ENCODE measurements at regions not wholly inside any gene's neighbourhood (a gene's known extent, or its start where the extent isn't known, plus 50 kb on each side); places are given as distances from the start of the nearest gene placed in this dataset.
A peak's percentile ranks its signal among the peaks of the same experiment; 100 is the strongest.

DNA sequence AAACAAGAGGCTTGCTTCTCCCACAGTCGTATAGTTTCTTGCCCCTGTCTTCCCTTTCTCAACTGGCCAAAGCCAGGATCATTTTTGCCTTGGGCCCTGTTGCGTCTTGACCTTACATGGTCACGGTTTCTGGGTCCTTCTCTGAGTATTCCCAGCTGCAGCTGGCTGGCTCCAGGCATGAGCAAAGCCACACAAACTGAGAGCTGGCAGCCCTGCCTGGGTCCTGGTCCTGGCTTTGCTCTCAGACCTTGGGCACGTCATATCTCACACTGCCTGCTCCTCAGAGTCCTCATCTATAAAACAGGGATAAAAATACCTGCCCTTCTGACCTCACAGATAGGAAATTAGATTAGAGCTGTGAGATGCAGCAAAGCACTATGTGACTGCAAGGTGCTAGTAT, 277.6 kb downstream of the CBLN1 start:
- 41% methylated on average over 4 of the region's 4 CpGs; no CpG with 5 or more reads in 1 of the 2 donors for WGBS, 2 donors (ENCODE audit: low coverage in 1 of 2)
- peak overlapping the region; percentile 52 to 74 (median 62) for H3K27ac ChIP-seq
- no peaks in the 10 kb centered on the region for H3K36me3 ChIP-seq
- H3K27me3 ChIP-seq: no peaks in the 10 kb centered on the region
- H3K4me3 ChIP-seq: no peak overlapping the region
- H3K9me3 ChIP-seq: no peaks in the 10 kb centered on the region
- in situ Hi-C loops (cut with MboI; ENCODE audit: low pct_ligation_motif_present in 1 of 4, low pct_unique_long_range_greater_than_20kb in 1 of 4, low sequenced_read_pairs in 3 of 4) (no loop called here), intact Hi-C loops (cut with DNase I; ENCODE audit: low total_unique reads) (no loop called here)
- TF ChIP-seq POLR2AphosphoS5 (IDR thresholded peaks at IDR 0.05) (peak; percentile 52 to 88 (median 52)), POLR2A (IDR thresholded peaks at IDR 0.05) (no peak), CTCF (IDR thresholded peaks at IDR 0.05) (no peak), EP300 (IDR thresholded peaks at IDR 0.05; ENCODE audit: low read depth) (peak; percentile 73)
- no peaks in the 10 kb centered on the region for H3K4me1 ChIP-seq
- peak; percentile 23 for DNase-seq

DNA sequence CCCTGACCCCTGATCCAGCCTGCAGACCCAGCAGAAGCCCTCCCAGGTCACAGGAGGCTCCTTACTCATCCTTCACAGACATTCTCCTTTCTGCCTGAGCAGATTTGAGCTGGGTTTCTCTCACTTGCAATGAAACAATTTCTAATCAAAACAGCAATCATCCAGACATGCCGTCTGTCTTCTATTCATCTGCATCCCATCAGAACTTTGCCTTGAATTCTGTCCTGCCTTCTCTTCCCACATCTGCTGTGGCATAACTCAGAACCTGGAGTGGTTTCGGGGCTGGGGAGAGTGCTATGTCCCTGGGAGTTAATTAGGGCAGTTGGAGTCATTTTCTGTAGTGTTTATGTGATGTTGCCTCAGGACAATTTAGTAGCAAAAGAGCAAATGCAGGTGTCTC, 278.6 kb downstream of the CBLN1 start:
- WGBS, 2 donors (ENCODE audit: low coverage in 1 of 2): 72 to 84% methylated on average over 2 of the region's 2 CpGs
- intact Hi-C loops (cut with DNase I; ENCODE audit: low total_unique reads) (no loop called here), in situ Hi-C loops (cut with MboI; ENCODE audit: low pct_ligation_motif_present in 1 of 4, low pct_unique_long_range_greater_than_20kb in 1 of 4, low sequenced_read_pairs in 3 of 4) (no loop called here)
- H3K4me3 ChIP-seq: no peak overlapping the region
- no peaks in the 10 kb centered on the region for H3K27me3 ChIP-seq
- H3K27ac ChIP-seq: peak overlapping the region; percentile 52 to 74 (median 62)
- H3K36me3 ChIP-seq: no peaks in the 10 kb centered on the region
- TF ChIP-seq POLR2AphosphoS5 (IDR thresholded peaks at IDR 0.05) (no peak), POLR2A (IDR thresholded peaks at IDR 0.05) (no peak), CTCF (IDR thresholded peaks at IDR 0.05) (no peak), EP300 (IDR thresholded peaks at IDR 0.05; ENCODE audit: low read depth) (no peak)
- H3K4me1 ChIP-seq: no peaks in the 10 kb centered on the region
- no peak for DNase-seq
- H3K9me3 ChIP-seq: no peaks in the 10 kb centered on the region

GRCh38 chr16:49000594-49000993, 281.0 kb downstream of the CBLN1 start:
- Histone ChIP-seq H3K27ac (peak overlapping the region in 3 of 4 donors; percentile 53 to 74 (median 64)), H3K4me3 (no peak overlapping the region), H3K9me3 (no peaks in the 10 kb centered on the region), H3K4me1 (no peaks in the 10 kb centered on the region), H3K27me3 (no peaks in the 10 kb centered on the region), H3K36me3 (no peaks in the 10 kb centered on the region)
- intact Hi-C loops (cut with DNase I; ENCODE audit: low total_unique reads): no loop called here
- DNase-seq: no peak
- peak; percentile 37 to 55 (median 49) for TF ChIP-seq CTCF (IDR thresholded peaks at IDR 0.05)
- no peak for TF ChIP-seq EP300 (IDR thresholded peaks at IDR 0.05; ENCODE audit: low read depth)
- WGBS, 2 donors (ENCODE audit: low coverage in 1 of 2): 0 to 28% methylated on average over 1 to 9 of the region's 10 CpGs
- in situ Hi-C loops (cut with MboI; ENCODE audit: low pct_ligation_motif_present in 1 of 4, low pct_unique_long_range_greater_than_20kb in 1 of 4, low sequenced_read_pairs in 3 of 4): no loop called here

- Histone ChIP-seq H3K36me3 (no peaks in the 10 kb centered on the region), H3K4me1 (no peaks in the 10 kb centered on the region), H3K9me3 (no peaks in the 10 kb centered on the region), H3K27ac (peak overlapping the region; percentile 23 to 74 (median 58)), H3K27me3 (no peaks in the 10 kb centered on the region), H3K4me3 (no peak overlapping the region)
- WGBS, 2 donors (ENCODE audit: low coverage in 1 of 2): 30 to 32% methylated on average over 2 to 5 of the region's 5 CpGs
- intact Hi-C loops (cut with DNase I; ENCODE audit: low total_unique reads) (no loop called here), in situ Hi-C loops (cut with MboI; ENCODE audit: low pct_ligation_motif_present in 1 of 4, low pct_unique_long_range_greater_than_20kb in 1 of 4, low sequenced_read_pairs in 3 of 4) (loop anchor here in 1 of 4 donors (10.0 kb wide), 1 partner anchor 185 kb away; no protein-coding TSS in a partner anchor)
- TF ChIP-seq POLR2AphosphoS5 (IDR thresholded peaks at IDR 0.05): peak in 2 of 3 donors; percentile 71 to 85
- peak; percentile 62 for TF ChIP-seq EP300 (IDR thresholded peaks at IDR 0.05; ENCODE audit: low read depth)
- no peak for TF ChIP-seq CTCF (IDR thresholded peaks at IDR 0.05)
- DNase-seq: no peak
Measured at GRCh38 chr16:48999508-48999907, 282.1 kb downstream of the CBLN1 start.
